OCI-LY7 (cell line): ENCODE measurements at regions not wholly inside any gene's neighbourhood (a gene's known extent, or its start where the extent isn't known, plus 50 kb on each side); places are given as distances from the start of the nearest gene placed in this dataset.

ENCODE experiments used
- BruUV-seq: library from RNA; stranded (reverse); fragments of 400-500 nt; replicated peaks from 2 replicates; lab custom pipeline; 2021; lab: Mats Ljungman, UMichigan
- CTCF ChIA-PET: fragments of 300-600 bp; sonication (Branson Sonifier 250); formaldehyde crosslinking; loops from one replicate; lab custom pipeline; 2022; ENCODE audit warnings: antibody characterized with exemption; ENCODE audit not compliant: unreplicated experiment; lab: Charles Lee
- POLR2A ChIA-PET: fragments of 300-600 bp; sonication (Branson Sonifier 250); formaldehyde crosslinking; loops from one replicate; lab custom pipeline; 2022; ENCODE audit warnings: antibody characterized with exemption; lab: Charles Lee
- DNase-seq: peaks from one replicate; pipeline ENCODE4 v3.0.0-alpha.2; 2015; ENCODE audit warnings: low spot score
- H2AFZ ChIP-seq: fragments of 200-600 bp; sonication (generic), shearing (Covaris generic); 2 replicates; pipeline ENCODE4 v1.6.1; 2014; ENCODE audit warnings: mild to moderate bottlenecking, antibody characterized with exemption, low read length, moderate library complexity
- H3K27ac ChIP-seq: fragments of 200-600 bp; sonication (generic); 2 replicates; pipeline ENCODE4 v1.5.1; 2014; ENCODE audit warnings: mixed run types, low read depth, mild to moderate bottlenecking, moderate library complexity, low read length, inconsistent platforms; ENCODE audit not compliant: poor library complexity, severe bottlenecking
- H3K36me3 ChIP-seq: fragments of 200-600 bp; sonication (generic); 2 replicates; pipeline ENCODE4 v1.6.1; 2014; ENCODE audit warnings: mild to moderate bottlenecking, antibody characterized with exemption, low read length, moderate library complexity, mixed read lengths; ENCODE audit not compliant: insufficient read depth
- H3K4me1 ChIP-seq: fragments of 200-600 bp; sonication (generic); 2 replicates; pipeline ENCODE4 v1.5.1; 2014; ENCODE audit warnings: mild to moderate bottlenecking, low read length; ENCODE audit not compliant: insufficient read depth, poor library complexity, severe bottlenecking
- H3K4me2 ChIP-seq: fragments of 200-600 bp; sonication (generic); 2 replicates; pipeline ENCODE4 v1.6.1; 2014; ENCODE audit warnings: mild to moderate bottlenecking, low read length
- H3K4me3 ChIP-seq: fragments of 200-600 bp; sonication (generic); 2 replicates; pipeline ENCODE4 v1.5.1; 2014; ENCODE audit warnings: mild to moderate bottlenecking, low read depth, low read length; ENCODE audit not compliant: poor library complexity, severe bottlenecking
- H3K79me2 ChIP-seq: fragments of 200-600 bp; sonication (generic); 2 replicates; pipeline ENCODE4 v1.6.1; 2016; ENCODE audit warnings: low read depth, mild to moderate bottlenecking, low read length, moderate library complexity, mixed read lengths; ENCODE audit not compliant: insufficient read depth
- H3K9me2 ChIP-seq: fragments of 200-600 bp; sonication (generic); 2 replicates; pipeline ENCODE4 v1.6.1; 2016; ENCODE audit warnings: mild to moderate bottlenecking, low read length, mixed read lengths; ENCODE audit not compliant: insufficient read depth
- H3K9me3 ChIP-seq: fragments of 200-600 bp; sonication (generic); 2 replicates; pipeline ENCODE4 v1.6.1; 2014; ENCODE audit warnings: mild to moderate bottlenecking, mixed run types, low read length, mixed read lengths
- H4K20me1 ChIP-seq: fragments of 200-600 bp; sonication (generic); 2 replicates; pipeline ENCODE4 v1.6.1; 2014; ENCODE audit warnings: mild to moderate bottlenecking, antibody characterized with exemption, low read length, moderate library complexity, mixed read lengths; ENCODE audit not compliant: insufficient read depth
- CTCF ChIP-seq: fragments of 200-600 bp; sonication (generic); conservative IDR thresholded peaks from 2 replicates; pipeline ENCODE4 v1.5.1; 2014; ENCODE audit warnings: mild to moderate bottlenecking, antibody characterized with exemption, low read length, moderate library complexity, mixed read lengths
- EZH2phosphoT487 ChIP-seq: fragments of 200-600 bp; sonication (generic); IDR thresholded peaks from 2 replicates; pipeline ENCODE4 v1.6.1; 2018; ENCODE audit warnings: low read depth, borderline replicate concordance, mild to moderate bottlenecking, mixed run types, antibody characterized with exemption, low read length, moderate library complexity, mixed read lengths
- intact Hi-C: fragments of 100-400 bp; cut with micrococcal nuclease; formaldehyde crosslinking; loops from one replicate; pipeline ENCODE4 v1.10.0; 2022; ENCODE audit not compliant: unreplicated experiment

GRCh38 chr2:139828011-139828410, 1047.8 kb upstream of the NXPH2 start:
- TF ChIP-seq EZH2phosphoT487 (no peak), CTCF (no peak)

GRCh38 chr2:139825726-139826125, 1045.5 kb upstream of the NXPH2 start:
- Histone ChIP-seq H3K27ac (no peak overlapping the region), H3K4me3 (no peak overlapping the region), H3K4me2 (no peak overlapping the region), H3K36me3 (no peaks in the 10 kb centered on the region), H3K9me2 (no peaks in the 10 kb centered on the region), H3K79me2 (no peaks in the 10 kb centered on the region), H4K20me1 (no peaks in the 10 kb centered on the region), H2AFZ (no peak overlapping the region), H3K9me3 (no peaks in the 10 kb centered on the region), H3K4me1 (no peaks in the 10 kb centered on the region)
- ChIA-PET POLR2A (no interaction called here), CTCF (no interaction called here)
- intact Hi-C loops: no loop called here
- TF ChIP-seq EZH2phosphoT487: no peak
- TF ChIP-seq CTCF: no peak
- BruUV-seq: no TSS peak
- no peak for DNase-seq

More at GRCh38 chr2:139828011-139828410, 1047.8 kb upstream of the NXPH2 start:
- Histone ChIP-seq H3K4me3 (no peak overlapping the region), H3K9me3 (no peaks in the 10 kb centered on the region), H2AFZ (no peak overlapping the region), H3K9me2 (no peaks in the 10 kb centered on the region), H3K4me1 (no peaks in the 10 kb centered on the region), H3K4me2 (no peak overlapping the region), H3K36me3 (no peaks in the 10 kb centered on the region), H3K27ac (no peak overlapping the region), H4K20me1 (no peaks in the 10 kb centered on the region), H3K79me2 (no peaks in the 10 kb centered on the region)
- no peak for DNase-seq
- intact Hi-C loops: no loop called here
- no TSS peak for BruUV-seq
- ChIA-PET CTCF (no interaction called here), POLR2A (no interaction called here)

DNA sequence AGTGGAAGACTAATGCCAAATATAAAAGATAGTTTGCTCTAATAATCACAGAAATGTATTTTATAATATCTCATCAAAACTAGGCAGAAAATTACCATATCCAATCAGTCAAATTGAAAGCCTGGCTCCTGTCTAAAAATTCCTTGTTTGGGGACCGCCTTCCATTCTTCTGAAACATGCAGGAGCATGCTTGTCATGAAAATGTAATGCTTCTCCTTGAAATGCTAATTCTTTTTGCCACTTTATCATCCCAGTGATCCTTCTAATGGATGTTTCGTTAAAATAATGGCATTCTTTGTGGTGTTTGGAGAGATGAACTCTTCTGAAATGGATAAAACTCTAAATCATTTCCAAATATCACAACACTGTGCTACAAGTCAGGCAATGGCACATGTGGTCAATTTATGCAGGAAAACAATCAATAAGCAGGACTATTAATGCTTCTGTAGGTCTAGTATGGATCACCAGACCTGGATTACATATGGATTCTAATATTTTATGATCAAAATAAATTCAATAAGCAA, 1039.1 kb upstream of the NXPH2 start:
- Histone ChIP-seq H3K27ac (no peak overlapping the region), H3K9me3 (no peaks in the 10 kb centered on the region), H3K4me2 (no peak overlapping the region), H3K9me2 (no peaks in the 10 kb centered on the region), H3K4me1 (no peaks in the 10 kb centered on the region), H4K20me1 (no peaks in the 10 kb centered on the region), H3K36me3 (no peaks in the 10 kb centered on the region), H3K79me2 (no peaks in the 10 kb centered on the region), H2AFZ (no peak overlapping the region), H3K4me3 (no peak overlapping the region)
- BruUV-seq: no TSS peak
- POLR2A ChIA-PET: no interaction called here
- no peak for TF ChIP-seq EZH2phosphoT487
- no peak for TF ChIP-seq CTCF
- CTCF ChIA-PET: no interaction called here
- intact Hi-C loops: no loop called here
- no peak for DNase-seq
